ENCODE measurements at regions not wholly inside any gene's neighbourhood (a gene's known extent, or its start where the extent isn't known, plus 50 kb on each side); places are given as distances from the start of the nearest gene placed in this dataset.

GRCh38 chr20:51311636-51312479 lies 230.7 kb downstream of the NFATC2 start:
- Mint-ChIP-seq H3K36me3 (no peaks in the 10 kb centered on the region), H3K4me1 (no peaks in the 10 kb centered on the region), H3K4me3 (no peak overlapping the region), H3K27me3 (peaks cover 7% of the 10 kb centered on the region), H3K27ac (no peak overlapping the region), H3K9me3 (peaks cover 4% of the 10 kb centered on the region)
- DNase-seq: no peak

- no peak for DNase-seq
- H3K36me3 Mint-ChIP-seq: no peaks in the 10 kb centered on the region
- no peak overlapping the region for H3K4me3 Mint-ChIP-seq
- H3K27me3 Mint-ChIP-seq: peaks cover 8% of the 10 kb centered on the region
- no peaks in the 10 kb centered on the region for H3K4me1 Mint-ChIP-seq
- H3K9me3 Mint-ChIP-seq: no peaks in the 10 kb centered on the region
- no peak overlapping the region for H3K27ac Mint-ChIP-seq
Measured at GRCh38 chr20:51310216-51310615, 232.3 kb downstream of the NFATC2 start.

GRCh38 chr20:51309128-51309527 lies 233.4 kb downstream of the NFATC2 start:
- no peaks in the 10 kb centered on the region for H3K9me3 Mint-ChIP-seq
- peaks cover 8% of the 10 kb centered on the region for H3K27me3 Mint-ChIP-seq
- H3K4me3 Mint-ChIP-seq: no peak overlapping the region
- no peaks in the 10 kb centered on the region for H3K36me3 Mint-ChIP-seq
- no peak overlapping the region for H3K27ac Mint-ChIP-seq
- no peaks in the 10 kb centered on the region for H3K4me1 Mint-ChIP-seq
- no peak for DNase-seq

DNA sequence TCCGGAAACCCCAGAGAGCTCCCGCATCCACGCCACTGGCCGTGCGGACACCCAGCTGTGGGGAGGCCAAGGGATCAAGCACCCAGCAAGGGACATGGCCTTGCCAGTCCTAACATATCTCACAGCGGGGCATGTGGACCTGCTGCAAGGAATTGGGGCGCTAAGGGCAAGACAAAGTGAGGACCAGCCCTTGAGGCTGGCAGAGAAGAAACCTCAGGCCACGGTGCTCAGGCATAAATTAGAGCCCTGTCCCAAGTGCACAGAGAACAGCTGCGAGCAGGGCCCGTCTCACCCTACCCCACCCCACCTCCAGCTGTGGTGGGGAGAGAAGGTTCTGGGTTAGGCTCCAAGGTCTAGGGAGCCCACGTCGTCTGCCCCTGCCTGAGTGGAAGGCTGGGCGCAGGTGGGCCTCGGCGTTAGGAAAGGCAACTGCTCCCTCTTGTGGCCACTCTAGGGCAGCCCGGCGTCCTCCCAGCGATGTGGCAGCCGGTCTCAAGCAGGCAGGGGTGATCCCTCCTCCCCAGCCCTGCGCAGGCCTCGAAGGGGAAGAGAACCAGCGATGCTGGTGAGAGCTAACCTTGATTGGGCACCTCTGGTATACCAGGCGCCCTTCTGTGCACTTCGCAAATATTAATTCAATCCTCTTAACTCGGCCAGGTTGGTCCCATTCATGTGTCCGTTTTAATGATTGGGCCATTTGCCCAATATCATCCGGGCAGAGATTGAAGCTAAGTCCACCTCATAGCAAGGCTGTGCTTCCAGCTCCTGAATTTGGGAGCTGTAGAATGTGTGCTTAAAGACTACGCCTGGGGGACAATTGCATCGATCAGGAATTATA lies 235.8 kb downstream of the NFATC2 start:
- H3K4me1 Mint-ChIP-seq: no peaks in the 10 kb centered on the region
- H3K9me3 Mint-ChIP-seq: no peaks in the 10 kb centered on the region
- DNase-seq: peak; percentile 74
- H3K36me3 Mint-ChIP-seq: no peaks in the 10 kb centered on the region
- H3K27me3 Mint-ChIP-seq: peaks cover 8% of the 10 kb centered on the region
- no peak overlapping the region for H3K4me3 Mint-ChIP-seq
- H3K27ac Mint-ChIP-seq: no peak overlapping the region

- H3K27ac Mint-ChIP-seq: no peak overlapping the region
- peaks cover 8% of the 10 kb centered on the region for H3K27me3 Mint-ChIP-seq
- no peaks in the 10 kb centered on the region for H3K9me3 Mint-ChIP-seq
- no peak overlapping the region for H3K4me3 Mint-ChIP-seq
- no peak for DNase-seq
- H3K36me3 Mint-ChIP-seq: no peaks in the 10 kb centered on the region
- no peaks in the 10 kb centered on the region for H3K4me1 Mint-ChIP-seq
Measured at GRCh38 chr20:51306081-51306480, 236.4 kb downstream of the NFATC2 start.

DNA sequence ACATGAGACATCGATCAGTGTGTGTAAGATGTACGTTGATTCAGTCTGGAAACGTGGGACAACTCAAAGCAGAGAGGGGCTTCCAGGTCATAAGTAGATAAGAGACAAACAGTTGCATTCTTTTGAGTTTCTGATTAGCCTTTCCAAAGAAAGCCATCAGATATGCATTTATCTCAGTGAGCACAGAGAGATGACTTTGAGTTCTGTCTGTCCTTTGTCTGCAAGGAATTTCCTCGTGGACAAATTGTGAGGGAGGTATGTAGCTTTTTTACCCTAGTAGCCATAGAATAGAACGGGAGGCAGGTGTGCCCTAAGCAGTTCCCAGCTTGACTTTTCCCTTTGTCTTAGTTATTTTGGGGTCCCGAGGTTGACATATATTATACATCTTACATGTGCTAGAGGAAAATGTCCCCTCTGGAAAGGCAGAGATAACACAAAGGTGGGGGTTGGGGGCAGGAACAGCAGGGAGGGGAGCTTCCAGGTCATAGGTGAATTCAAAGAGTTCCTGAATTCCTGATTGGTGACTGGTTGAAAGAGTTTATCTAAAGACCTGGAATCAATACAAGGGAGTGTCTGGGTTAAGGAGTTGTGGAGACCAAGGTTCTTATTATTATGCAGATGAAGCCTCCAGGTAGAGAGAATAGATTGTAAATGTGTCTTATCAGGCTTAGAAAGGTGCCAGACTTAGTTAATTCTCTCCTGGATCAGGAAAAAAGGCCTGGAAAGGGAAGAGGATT lies 237.0 kb downstream of the NFATC2 start:
- peaks cover 5% of the 10 kb centered on the region for H3K27me3 Mint-ChIP-seq
- H3K36me3 Mint-ChIP-seq: no peaks in the 10 kb centered on the region
- no peak overlapping the region for H3K27ac Mint-ChIP-seq
- H3K9me3 Mint-ChIP-seq: no peaks in the 10 kb centered on the region
- no peaks in the 10 kb centered on the region for H3K4me1 Mint-ChIP-seq
- no peak for DNase-seq
- no peak overlapping the region for H3K4me3 Mint-ChIP-seq

- peaks cover 3% of the 10 kb centered on the region for H3K27me3 Mint-ChIP-seq
- H3K4me1 Mint-ChIP-seq: no peaks in the 10 kb centered on the region
Measured at GRCh38 chr20:51303731-51304670, 238.5 kb downstream of the NFATC2 start.

DNA sequence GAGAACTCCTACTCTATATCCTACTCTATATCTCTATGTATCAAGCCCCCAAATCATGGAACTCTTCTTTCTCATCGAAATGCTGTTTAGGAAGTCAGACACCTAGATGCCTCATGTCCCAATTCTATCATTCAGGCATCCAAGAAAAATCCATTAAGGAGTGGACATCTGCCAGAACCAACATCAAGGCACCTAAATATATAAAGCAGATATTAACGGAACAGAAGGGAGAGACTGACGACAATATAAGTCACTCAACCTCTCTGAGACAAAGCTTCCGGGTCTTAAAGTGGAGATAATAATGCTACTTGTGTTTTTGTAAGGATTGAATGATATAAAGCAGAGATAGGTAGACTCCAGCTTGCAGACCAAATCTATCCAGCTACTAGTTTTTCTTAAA lies 241.5 kb downstream of the NFATC2 start:
- Mint-ChIP-seq H3K36me3 (no peaks in the 10 kb centered on the region), H3K27me3 (no peaks in the 10 kb centered on the region), H3K4me3 (no peak overlapping the region)

More at GRCh38 chr20:51303731-51304670, 238.5 kb downstream of the NFATC2 start:
- no peak for DNase-seq
- H3K9me3 Mint-ChIP-seq: no peaks in the 10 kb centered on the region
- no peak overlapping the region for H3K4me3 Mint-ChIP-seq
- H3K27ac Mint-ChIP-seq: no peak overlapping the region
- no peaks in the 10 kb centered on the region for H3K36me3 Mint-ChIP-seq

DNA sequence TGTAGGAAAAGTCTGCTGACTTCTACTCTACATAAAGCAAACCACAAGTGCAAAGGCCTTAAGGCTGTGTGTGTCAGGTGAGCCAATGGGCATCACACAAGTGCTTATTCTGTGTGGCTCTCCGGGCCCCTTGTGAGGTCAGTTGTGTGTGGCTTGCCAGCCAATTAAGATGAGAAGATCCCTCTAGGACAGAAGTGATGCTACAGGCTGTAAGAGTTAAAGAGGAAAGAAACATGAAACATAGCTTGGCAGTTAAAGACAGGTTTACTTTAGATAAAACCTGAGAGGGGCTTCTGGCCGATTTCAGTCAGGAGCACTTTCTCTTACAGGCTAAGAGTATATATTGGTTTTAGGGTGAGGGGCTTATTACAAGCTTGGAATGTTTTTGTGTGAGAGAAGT lies 242.4 kb downstream of the NFATC2 start:
- Mint-ChIP-seq H3K9me3 (no peaks in the 10 kb centered on the region), H3K36me3 (no peaks in the 10 kb centered on the region), H3K4me3 (no peak overlapping the region), H3K4me1 (no peaks in the 10 kb centered on the region), H3K27ac (no peak overlapping the region), H3K27me3 (peaks cover 2% of the 10 kb centered on the region)
- no peak for DNase-seq

More for the DNA sequence above, 241.5 kb downstream of the NFATC2 start:
- DNase-seq: no peak
- Mint-ChIP-seq H3K27ac (no peak overlapping the region), H3K9me3 (no peaks in the 10 kb centered on the region), H3K4me1 (no peaks in the 10 kb centered on the region)

- Mint-ChIP-seq H3K4me3 (no peak overlapping the region), H3K27me3 (peaks cover 5% of the 10 kb centered on the region), H3K27ac (no peak overlapping the region), H3K9me3 (no peaks in the 10 kb centered on the region), H3K4me1 (no peaks in the 10 kb centered on the region), H3K36me3 (no peaks in the 10 kb centered on the region)
- DNase-seq: no peak
Measured at GRCh38 chr20:51299413-51299812, 243.1 kb downstream of the NFATC2 start.

DNA sequence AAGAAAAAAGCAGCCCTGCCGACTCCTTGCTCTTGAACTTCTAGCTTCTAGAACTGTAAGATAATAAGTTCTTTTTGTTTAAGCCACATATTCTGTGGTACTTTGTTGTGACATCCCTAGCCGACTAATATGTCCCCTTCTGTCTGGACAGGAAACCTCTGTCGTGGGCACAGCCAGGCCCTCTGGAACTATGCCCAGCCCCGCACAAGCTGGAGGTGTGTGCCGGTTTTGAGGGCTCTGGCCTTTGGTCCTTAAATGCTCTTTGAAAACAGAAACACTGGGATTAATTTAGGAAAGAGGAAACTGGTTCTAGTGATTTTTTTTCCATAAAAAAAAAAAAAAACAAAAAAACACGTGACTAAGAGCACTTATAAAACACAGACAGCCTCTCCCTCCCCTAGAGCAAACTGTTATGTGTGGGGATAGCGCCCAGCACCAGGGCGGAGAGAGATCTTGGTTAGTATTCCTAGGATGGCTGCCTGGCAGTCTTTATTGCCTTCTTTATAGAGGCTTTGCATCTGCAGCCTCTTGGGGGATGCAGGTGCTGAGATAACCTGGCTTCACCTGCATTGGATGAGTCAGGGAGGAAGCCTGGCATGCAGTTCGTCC lies 244.3 kb downstream of the NFATC2 start:
- no peaks in the 10 kb centered on the region for H3K36me3 Mint-ChIP-seq
- no peaks in the 10 kb centered on the region for H3K9me3 Mint-ChIP-seq
- peaks cover 6% of the 10 kb centered on the region for H3K27me3 Mint-ChIP-seq
- no peak for DNase-seq
- no peak overlapping the region for H3K4me3 Mint-ChIP-seq
- no peaks in the 10 kb centered on the region for H3K4me1 Mint-ChIP-seq
- no peak overlapping the region for H3K27ac Mint-ChIP-seq

- H3K36me3 Mint-ChIP-seq: no peaks in the 10 kb centered on the region
- H3K9me3 Mint-ChIP-seq: no peaks in the 10 kb centered on the region
- H3K4me1 Mint-ChIP-seq: no peaks in the 10 kb centered on the region
- peaks cover 2% of the 10 kb centered on the region for H3K27me3 Mint-ChIP-seq
- no peak for DNase-seq
- H3K27ac Mint-ChIP-seq: no peak overlapping the region
- H3K4me3 Mint-ChIP-seq: no peak overlapping the region
Measured at GRCh38 chr20:51287628-51288413, 254.7 kb downstream of the NFATC2 start.

DNA sequence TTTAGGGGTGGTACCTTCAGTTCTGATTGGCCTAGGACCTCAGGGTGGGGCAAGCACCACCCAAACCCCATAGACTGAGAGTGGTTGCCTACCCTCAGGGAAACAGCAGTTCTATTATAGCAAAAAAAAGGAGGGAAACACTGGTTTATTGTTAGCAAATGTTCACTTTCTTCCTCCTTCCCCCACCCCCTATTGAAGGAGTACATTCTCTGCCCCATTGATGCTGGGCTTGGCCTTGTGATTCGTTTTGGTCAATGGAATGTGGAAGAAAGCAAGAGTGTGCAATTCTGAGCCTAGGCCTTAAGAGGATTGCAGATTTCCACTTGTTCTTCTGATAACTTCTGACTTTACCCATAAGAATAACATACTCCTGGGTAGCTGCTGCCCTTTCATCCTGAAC lies 255.8 kb downstream of the NFATC2 start:
- Mint-ChIP-seq H3K4me3 (no peak overlapping the region), H3K36me3 (no peaks in the 10 kb centered on the region), H3K27me3 (no peaks in the 10 kb centered on the region), H3K9me3 (no peaks in the 10 kb centered on the region), H3K4me1 (no peaks in the 10 kb centered on the region), H3K27ac (no peak overlapping the region)
- no peak for DNase-seq
